GM23338 (cell line): ENCODE measurements at regions not wholly inside any gene's neighbourhood (a gene's known extent, or its start where the extent isn't known, plus 50 kb on each side); places are given as distances from the start of the nearest gene placed in this dataset.

Experiments used
- ATAC-seq: fragments of 200-7000 bp; cut with Tn5 transposase; 3 replicates; pipeline ENCODE4 v1.9.1; 2020
- DNase-seq: peaks from one replicate; pipeline ENCODE4 v3.0.0-alpha.2; 2015; ENCODE audit warnings: low spot score
- H2AFZ ChIP-seq: fragments of 200-600 bp; sonication (generic); 2 replicates; pipeline ENCODE4 v1.8.0; 2016; ENCODE audit warnings: antibody characterized with exemption, mild to moderate bottlenecking, moderate library complexity
- H3F3A ChIP-seq: fragments of 200-600 bp; sonication (generic); replicated peaks from 2 replicates; pipeline ENCODE4 v1.8.0; 2017; ENCODE audit warnings: antibody characterized with exemption, mixed run types, low read depth
- H3K27ac ChIP-seq: fragments of 200-600 bp; sonication (generic); 2 replicates; pipeline ENCODE4 v1.6.1; 2016; ENCODE audit warnings: low read depth
- H3K27me3 ChIP-seq: fragments of 200-600 bp; sonication (generic); 2 replicates; pipeline ENCODE4 v1.8.0; 2016; ENCODE audit warnings: mild to moderate bottlenecking, mixed run types, moderate library complexity; ENCODE audit not compliant: insufficient read depth
- H3K36me3 ChIP-seq: fragments of 200-600 bp; sonication (generic); 2 replicates; pipeline ENCODE4 v1.8.0; 2016; ENCODE audit warnings: mild to moderate bottlenecking; ENCODE audit not compliant: insufficient read depth
- H3K4me1 ChIP-seq: fragments of 200-600 bp; sonication (generic); 2 replicates; pipeline ENCODE4 v1.8.0; 2016; ENCODE audit warnings: mild to moderate bottlenecking, moderate library complexity; ENCODE audit not compliant: insufficient read depth
- H3K4me2 ChIP-seq: fragments of 200-600 bp; sonication (generic); 2 replicates; pipeline ENCODE4 v1.7.1; 2017; ENCODE audit warnings: mixed run types
- H3K4me3 ChIP-seq: fragments of 200-600 bp; sonication (generic); 2 replicates; pipeline ENCODE4 v1.6.1; 2016; ENCODE audit warnings: mixed run types
- H3K79me2 ChIP-seq: fragments of 200-600 bp; sonication (generic); replicated peaks from 2 replicates; pipeline ENCODE4 v1.8.0; 2017; ENCODE audit warnings: mild to moderate bottlenecking; ENCODE audit not compliant: insufficient read depth
- H3K9me2 ChIP-seq: fragments of 200-600 bp; sonication (generic); 2 replicates; pipeline ENCODE4 v1.8.0; 2017; ENCODE audit not compliant: insufficient read depth
- H4K20me1 ChIP-seq: fragments of 200-600 bp; sonication (generic); replicated peaks from 2 replicates; pipeline ENCODE4 v1.8.0; 2017; ENCODE audit warnings: mild to moderate bottlenecking; ENCODE audit not compliant: insufficient read depth
- H3K27ac Mint-ChIP-seq: 2 replicates; pipeline ENCODE4 v1.8.0; 2020; ENCODE audit warnings: inconsistent platforms, mild to moderate bottlenecking, moderate library complexity, mixed read lengths
- H3K27me3 Mint-ChIP-seq: 3 replicates; pipeline ENCODE4 v1.8.0; 2022; ENCODE audit warnings: low read depth, mild to moderate bottlenecking, moderate library complexity, mixed read lengths, inconsistent platforms; ENCODE audit not compliant: insufficient read depth, poor library complexity
- H3K36me3 Mint-ChIP-seq: 3 replicates; pipeline ENCODE4 v1.8.0; 2021; ENCODE audit warnings: low read depth, mild to moderate bottlenecking, inconsistent platforms, moderate library complexity, mixed read lengths
- H3K4me1 Mint-ChIP-seq: 3 replicates; pipeline ENCODE4 v1.8.0; 2020; ENCODE audit warnings: mild to moderate bottlenecking, inconsistent platforms, mixed read lengths
- H3K4me3 Mint-ChIP-seq: 3 replicates; pipeline ENCODE4 v1.8.0; 2021; ENCODE audit warnings: moderate library complexity, mild to moderate bottlenecking, inconsistent platforms, mixed read lengths
- H3K9me3 Mint-ChIP-seq: 3 replicates; pipeline ENCODE4 v1.8.0; 2020; ENCODE audit warnings: moderate library complexity, mild to moderate bottlenecking, inconsistent platforms, mixed read lengths
- CREB1 ChIP-seq: fragments of 250-450 bp; sonication (Bioruptor Pico); IDR thresholded peaks from 2 replicates; pipeline ENCODE4 v1.5.0; 2020; ENCODE audit warnings: low read depth, mild to moderate bottlenecking, moderate library complexity
- JUNB ChIP-seq: IDR thresholded peaks from one replicate; pipeline ENCODE4 v1.6.1; 2016; ENCODE audit warnings: antibody characterized with exemption; ENCODE audit not compliant: unreplicated experiment
- NANOG ChIP-seq: IDR thresholded peaks from 2 replicates; pipeline ENCODE4 v1.6.1; 2016; ENCODE audit warnings: antibody characterized with exemption, borderline replicate concordance
- POLR2AphosphoS5 ChIP-seq: IDR thresholded peaks from 2 replicates; pipeline ENCODE4 v1.6.1; 2016; ENCODE audit warnings: antibody characterized with exemption, low read depth
- STAT1 ChIP-seq: IDR thresholded peaks from one replicate; pipeline ENCODE4 v1.6.1; 2016; ENCODE audit warnings: antibody characterized with exemption; ENCODE audit not compliant: unreplicated experiment
- ZNF114 ChIP-seq: fragments of 250-450 bp; sonication (Bioruptor Pico); IDR thresholded peaks from 2 replicates; pipeline ENCODE4 v1.5.0; 2020; ENCODE audit warnings: mild to moderate bottlenecking, moderate library complexity
- ZNF331 ChIP-seq: fragments of 250-450 bp; sonication (Bioruptor Pico); IDR thresholded peaks from 2 replicates; pipeline ENCODE4 v1.5.0; 2020; ENCODE audit warnings: low read depth, mild to moderate bottlenecking, moderate library complexity
- TF ChIP-seq, protein P1 (sequence below), 2 experiments: fragments of 200-600 bp in 1 of 2; sonication (generic) in 1 of 2; conservative IDR thresholded peaks; 2 replicates each; pipeline versions ENCODE4 v1.5.1 to v1.6.1; 2016 to 2017; ENCODE audit warnings: antibody characterized with exemption in 2 of 2, low read depth in 2 of 2, mild to moderate bottlenecking in 2 of 2, moderate library complexity in 1 of 2
- TF ChIP-seq, protein P2 (sequence below): fragments of 250-450 bp; sonication (Bioruptor Pico); IDR thresholded peaks from 2 replicates; pipeline ENCODE4 v1.5.0; 2020; ENCODE audit warnings: mild to moderate bottlenecking, moderate library complexity
- TF ChIP-seq, protein P3 (sequence below): IDR thresholded peaks from one replicate; pipeline ENCODE4 v1.6.1; 2018; ENCODE audit warnings: antibody characterized with exemption; ENCODE audit not compliant: unreplicated experiment

DNA sequence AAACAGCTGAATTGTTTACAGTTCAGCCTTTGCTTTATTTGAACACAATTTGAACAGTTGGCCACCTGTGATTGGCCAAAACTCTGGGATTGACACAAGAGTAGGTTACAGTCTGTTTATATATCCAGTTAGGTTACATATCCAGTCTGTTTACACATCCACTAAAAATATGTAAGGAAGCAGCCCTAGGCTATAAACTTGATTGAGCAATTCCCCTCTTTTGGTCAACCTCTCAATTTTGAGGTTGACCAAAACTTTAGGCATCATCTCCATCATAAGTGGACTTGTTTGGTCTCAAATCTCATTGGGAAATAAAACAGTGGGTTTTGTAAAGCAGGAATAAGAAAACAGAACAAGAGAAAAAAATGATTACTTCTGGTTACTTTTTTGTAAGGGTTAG, 190.8 kb downstream of the SPATA18 start:
- Histone ChIP-seq H3K27me3 (no peaks in the 10 kb centered on the region), H3F3A (no peaks in the 10 kb centered on the region), H3K36me3 (no peaks in the 10 kb centered on the region), H4K20me1 (no peaks in the 10 kb centered on the region), H3K9me2 (peaks cover 5% of the 10 kb centered on the region; the same call in 1 of the 2 replicates), H3K4me1 (peaks cover 6% of the 10 kb centered on the region), H3K4me2 (no peak overlapping the region), H3K4me3 (no peak overlapping the region), H3K27ac (no peak overlapping the region), H2AFZ (no peak overlapping the region), H3K79me2 (no peaks in the 10 kb centered on the region)
- DNase-seq (no peak), ATAC-seq (no peak)
- H3K4me1 Mint-ChIP-seq, result peaks cover 10% of the 10 kb centered on the region; the same call in 2 of the 3 replicates
- no peaks in the 10 kb centered on the region for H3K9me3 Mint-ChIP-seq
- H3K27me3 Mint-ChIP-seq, result no peaks in the 10 kb centered on the region
- H3K36me3 Mint-ChIP-seq, result no peaks in the 10 kb centered on the region
- TF ChIP-seq NANOG (no peak), STAT1 (no peak), POLR2AphosphoS5 (no peak), CREB1 (no peak), ZNF331 (CRISPR knock-in tag) (no peak), ZNF114 (no peak), JUNB (no peak)
- TF ChIP-seq, protein P1, sequence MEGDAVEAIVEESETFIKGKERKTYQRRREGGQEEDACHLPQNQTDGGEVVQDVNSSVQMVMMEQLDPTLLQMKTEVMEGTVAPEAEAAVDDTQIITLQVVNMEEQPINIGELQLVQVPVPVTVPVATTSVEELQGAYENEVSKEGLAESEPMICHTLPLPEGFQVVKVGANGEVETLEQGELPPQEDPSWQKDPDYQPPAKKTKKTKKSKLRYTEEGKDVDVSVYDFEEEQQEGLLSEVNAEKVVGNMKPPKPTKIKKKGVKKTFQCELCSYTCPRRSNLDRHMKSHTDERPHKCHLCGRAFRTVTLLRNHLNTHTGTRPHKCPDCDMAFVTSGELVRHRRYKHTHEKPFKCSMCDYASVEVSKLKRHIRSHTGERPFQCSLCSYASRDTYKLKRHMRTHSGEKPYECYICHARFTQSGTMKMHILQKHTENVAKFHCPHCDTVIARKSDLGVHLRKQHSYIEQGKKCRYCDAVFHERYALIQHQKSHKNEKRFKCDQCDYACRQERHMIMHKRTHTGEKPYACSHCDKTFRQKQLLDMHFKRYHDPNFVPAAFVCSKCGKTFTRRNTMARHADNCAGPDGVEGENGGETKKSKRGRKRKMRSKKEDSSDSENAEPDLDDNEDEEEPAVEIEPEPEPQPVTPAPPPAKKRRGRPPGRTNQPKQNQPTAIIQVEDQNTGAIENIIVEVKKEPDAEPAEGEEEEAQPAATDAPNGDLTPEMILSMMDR (conservative IDR thresholded peaks at IDR 0.05; ENCODE audit: low read depth in 2 of 2), result no peak
- no peak overlapping the region for H3K4me3 Mint-ChIP-seq
- H3K27ac Mint-ChIP-seq, result no peak overlapping the region

DNA sequence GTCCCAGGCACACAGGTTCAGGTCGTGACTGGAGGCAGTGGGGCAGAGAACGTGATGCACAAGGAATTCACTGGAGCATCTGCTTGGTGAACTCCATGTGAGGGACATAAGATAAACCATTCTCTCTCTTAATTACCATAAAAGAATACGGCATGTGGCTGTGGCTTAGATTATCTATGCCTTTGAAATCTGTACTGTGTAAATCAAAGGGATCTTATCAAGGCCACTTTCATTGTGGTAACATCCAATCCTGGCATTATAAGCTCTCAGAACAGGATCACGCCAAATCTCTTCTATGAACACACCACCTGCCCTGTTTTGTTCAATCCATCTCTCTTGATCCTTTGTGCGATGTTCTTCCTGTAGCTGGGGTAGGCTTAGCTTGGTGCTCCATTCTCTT, 192.3 kb downstream of the SPATA18 start:
- Mint-ChIP-seq H3K27ac (no peak overlapping the region), H3K4me3 (no peak overlapping the region), H3K27me3 (no peaks in the 10 kb centered on the region), H3K36me3 (no peaks in the 10 kb centered on the region), H3K4me1 (peaks cover 10% of the 10 kb centered on the region; the same call in 2 of the 3 replicates), H3K9me3 (no peaks in the 10 kb centered on the region)
- H3K9me2 ChIP-seq, result peaks cover 5% of the 10 kb centered on the region; the same call in 1 of the 2 replicates
- peak overlapping the region; percentile 28; the same call in 1 of the 2 replicates for H2AFZ ChIP-seq
- H4K20me1 ChIP-seq, result no peaks in the 10 kb centered on the region
- H3K36me3 ChIP-seq, result no peaks in the 10 kb centered on the region
- no peak for DNase-seq
- H3K79me2 ChIP-seq, result no peaks in the 10 kb centered on the region
- ATAC-seq, result no peak
- no peak overlapping the region for H3K27ac ChIP-seq
- peaks cover 8% of the 10 kb centered on the region for H3K4me1 ChIP-seq
- H3K4me3 ChIP-seq, result no peak overlapping the region
- H3K4me2 ChIP-seq, result no peak overlapping the region
- H3F3A ChIP-seq, result no peaks in the 10 kb centered on the region
- H3K27me3 ChIP-seq, result no peaks in the 10 kb centered on the region
- TF ChIP-seq NANOG (no peak), CREB1 (no peak), ZNF114 (no peak), JUNB (no peak), POLR2AphosphoS5 (no peak)
- TF ChIP-seq, protein P2, sequence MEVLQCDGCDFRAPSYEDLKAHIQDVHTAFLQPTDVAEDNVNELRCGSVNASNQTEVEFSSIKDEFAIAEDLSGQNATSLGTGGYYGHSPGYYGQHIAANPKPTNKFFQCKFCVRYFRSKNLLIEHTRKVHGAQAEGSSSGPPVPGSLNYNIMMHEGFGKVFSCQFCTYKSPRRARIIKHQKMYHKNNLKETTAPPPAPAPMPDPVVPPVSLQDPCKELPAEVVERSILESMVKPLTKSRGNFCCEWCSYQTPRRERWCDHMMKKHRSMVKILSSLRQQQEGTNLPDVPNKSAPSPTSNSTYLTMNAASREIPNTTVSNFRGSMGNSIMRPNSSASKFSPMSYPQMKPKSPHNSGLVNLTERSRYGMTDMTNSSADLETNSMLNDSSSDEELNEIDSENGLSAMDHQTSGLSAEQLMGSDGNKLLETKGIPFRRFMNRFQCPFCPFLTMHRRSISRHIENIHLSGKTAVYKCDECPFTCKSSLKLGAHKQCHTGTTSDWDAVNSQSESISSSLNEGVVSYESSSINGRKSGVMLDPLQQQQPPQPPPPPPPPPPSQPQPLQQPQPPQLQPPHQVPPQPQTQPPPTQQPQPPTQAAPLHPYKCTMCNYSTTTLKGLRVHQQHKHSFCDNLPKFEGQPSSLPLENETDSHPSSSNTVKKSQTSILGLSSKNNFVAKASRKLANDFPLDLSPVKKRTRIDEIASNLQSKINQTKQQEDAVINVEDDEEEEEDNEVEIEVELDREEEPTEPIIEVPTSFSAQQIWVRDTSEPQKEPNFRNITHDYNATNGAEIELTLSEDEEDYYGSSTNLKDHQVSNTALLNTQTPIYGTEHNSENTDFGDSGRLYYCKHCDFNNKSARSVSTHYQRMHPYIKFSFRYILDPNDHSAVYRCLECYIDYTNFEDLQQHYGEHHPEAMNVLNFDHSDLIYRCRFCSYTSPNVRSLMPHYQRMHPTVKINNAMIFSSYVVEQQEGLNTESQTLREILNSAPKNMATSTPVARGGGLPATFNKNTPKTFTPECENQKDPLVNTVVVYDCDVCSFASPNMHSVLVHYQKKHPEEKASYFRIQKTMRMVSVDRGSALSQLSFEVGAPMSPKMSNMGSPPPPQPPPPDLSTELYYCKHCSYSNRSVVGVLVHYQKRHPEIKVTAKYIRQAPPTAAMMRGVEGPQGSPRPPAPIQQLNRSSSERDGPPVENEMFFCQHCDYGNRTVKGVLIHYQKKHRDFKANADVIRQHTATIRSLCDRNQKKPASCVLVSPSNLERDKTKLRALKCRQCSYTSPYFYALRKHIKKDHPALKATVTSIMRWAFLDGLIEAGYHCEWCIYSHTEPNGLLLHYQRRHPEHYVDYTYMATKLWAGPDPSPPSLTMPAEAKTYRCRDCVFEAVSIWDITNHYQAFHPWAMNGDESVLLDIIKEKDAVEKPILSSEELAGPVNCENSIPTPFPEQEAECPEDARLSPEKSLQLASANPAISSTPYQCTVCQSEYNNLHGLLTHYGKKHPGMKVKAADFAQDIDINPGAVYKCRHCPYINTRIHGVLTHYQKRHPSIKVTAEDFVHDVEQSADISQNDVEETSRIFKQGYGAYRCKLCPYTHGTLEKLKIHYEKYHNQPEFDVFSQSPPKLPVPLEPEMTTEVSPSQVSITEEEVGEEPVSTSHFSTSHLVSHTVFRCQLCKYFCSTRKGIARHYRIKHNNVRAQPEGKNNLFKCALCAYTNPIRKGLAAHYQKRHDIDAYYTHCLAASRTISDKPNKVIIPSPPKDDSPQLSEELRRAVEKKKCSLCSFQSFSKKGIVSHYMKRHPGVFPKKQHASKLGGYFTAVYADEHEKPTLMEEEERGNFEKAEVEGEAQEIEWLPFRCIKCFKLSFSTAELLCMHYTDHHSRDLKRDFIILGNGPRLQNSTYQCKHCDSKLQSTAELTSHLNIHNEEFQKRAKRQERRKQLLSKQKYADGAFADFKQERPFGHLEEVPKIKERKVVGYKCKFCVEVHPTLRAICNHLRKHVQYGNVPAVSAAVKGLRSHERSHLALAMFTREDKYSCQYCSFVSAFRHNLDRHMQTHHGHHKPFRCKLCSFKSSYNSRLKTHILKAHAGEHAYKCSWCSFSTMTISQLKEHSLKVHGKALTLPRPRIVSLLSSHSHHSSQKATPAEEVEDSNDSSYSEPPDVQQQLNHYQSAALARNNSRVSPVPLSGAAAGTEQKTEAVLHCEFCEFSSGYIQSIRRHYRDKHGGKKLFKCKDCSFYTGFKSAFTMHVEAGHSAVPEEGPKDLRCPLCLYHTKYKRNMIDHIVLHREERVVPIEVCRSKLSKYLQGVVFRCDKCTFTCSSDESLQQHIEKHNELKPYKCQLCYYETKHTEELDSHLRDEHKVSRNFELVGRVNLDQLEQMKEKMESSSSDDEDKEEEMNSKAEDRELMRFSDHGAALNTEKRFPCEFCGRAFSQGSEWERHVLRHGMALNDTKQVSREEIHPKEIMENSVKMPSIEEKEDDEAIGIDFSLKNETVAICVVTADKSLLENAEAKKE (CRISPR knock-in tag), result no peak
- TF ChIP-seq, protein P3, sequence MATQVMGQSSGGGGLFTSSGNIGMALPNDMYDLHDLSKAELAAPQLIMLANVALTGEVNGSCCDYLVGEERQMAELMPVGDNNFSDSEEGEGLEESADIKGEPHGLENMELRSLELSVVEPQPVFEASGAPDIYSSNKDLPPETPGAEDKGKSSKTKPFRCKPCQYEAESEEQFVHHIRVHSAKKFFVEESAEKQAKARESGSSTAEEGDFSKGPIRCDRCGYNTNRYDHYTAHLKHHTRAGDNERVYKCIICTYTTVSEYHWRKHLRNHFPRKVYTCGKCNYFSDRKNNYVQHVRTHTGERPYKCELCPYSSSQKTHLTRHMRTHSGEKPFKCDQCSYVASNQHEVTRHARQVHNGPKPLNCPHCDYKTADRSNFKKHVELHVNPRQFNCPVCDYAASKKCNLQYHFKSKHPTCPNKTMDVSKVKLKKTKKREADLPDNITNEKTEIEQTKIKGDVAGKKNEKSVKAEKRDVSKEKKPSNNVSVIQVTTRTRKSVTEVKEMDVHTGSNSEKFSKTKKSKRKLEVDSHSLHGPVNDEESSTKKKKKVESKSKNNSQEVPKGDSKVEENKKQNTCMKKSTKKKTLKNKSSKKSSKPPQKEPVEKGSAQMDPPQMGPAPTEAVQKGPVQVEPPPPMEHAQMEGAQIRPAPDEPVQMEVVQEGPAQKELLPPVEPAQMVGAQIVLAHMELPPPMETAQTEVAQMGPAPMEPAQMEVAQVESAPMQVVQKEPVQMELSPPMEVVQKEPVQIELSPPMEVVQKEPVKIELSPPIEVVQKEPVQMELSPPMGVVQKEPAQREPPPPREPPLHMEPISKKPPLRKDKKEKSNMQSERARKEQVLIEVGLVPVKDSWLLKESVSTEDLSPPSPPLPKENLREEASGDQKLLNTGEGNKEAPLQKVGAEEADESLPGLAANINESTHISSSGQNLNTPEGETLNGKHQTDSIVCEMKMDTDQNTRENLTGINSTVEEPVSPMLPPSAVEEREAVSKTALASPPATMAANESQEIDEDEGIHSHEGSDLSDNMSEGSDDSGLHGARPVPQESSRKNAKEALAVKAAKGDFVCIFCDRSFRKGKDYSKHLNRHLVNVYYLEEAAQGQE, result no peak
